Activated CD4-positive, alpha-beta T cell treated with anti-CD3 and anti-CD28 coated beads for 1 hour (primary cell): ENCODE measurements at regions not wholly inside any gene's neighbourhood (a gene's known extent, or its start where the extent isn't known, plus 50 kb on each side); places are given as distances from the start of the nearest gene placed in this dataset.

Experiments
- DNase-seq: peaks from one replicate; pipeline ENCODE4 v3.0.0-alpha.2; 2020

- DNase-seq: no peak
Observed at GRCh38 chr2:6760132-6760531, 105.6 kb downstream of the CMPK2 start.

- no peak for DNase-seq
Observed at GRCh38 chr2:6764968-6765723, 100.6 kb downstream of the CMPK2 start.

GRCh38 chr2:6769346-6769745 is 96.4 kb downstream of the CMPK2 start:
- no peak for DNase-seq

GRCh38 chr2:6770006-6770405 is 95.7 kb downstream of the CMPK2 start:
- no peak for DNase-seq

GRCh38 chr2:6771634-6772611 is 93.8 kb downstream of the CMPK2 start:
- DNase-seq: no peak

GRCh38 chr2:6773007-6773693 is 92.6 kb downstream of the CMPK2 start:
- peak; percentile 57 for DNase-seq

- DNase-seq: no peak
Observed at GRCh38 chr2:6773694-6774044, 92.0 kb downstream of the CMPK2 start.

GRCh38 chr2:6776125-6776524 is 89.6 kb downstream of the CMPK2 start:
- DNase-seq: no peak

- no peak for DNase-seq
Observed at GRCh38 chr2:6777626-6778025, 88.1 kb downstream of the CMPK2 start.

GRCh38 chr2:6780765-6781274 is 84.9 kb downstream of the CMPK2 start:
- no peak for DNase-seq

- no peak for DNase-seq
Observed at GRCh38 chr2:6782517-6783237, 83.0 kb downstream of the CMPK2 start.

GRCh38 chr2:6783238-6783614 is 82.5 kb downstream of the CMPK2 start:
- no peak for DNase-seq

- no peak for DNase-seq
Observed at GRCh38 chr2:6784291-6784690, 81.4 kb downstream of the CMPK2 start.

- DNase-seq: no peak
Observed at GRCh38 chr2:6785493-6785892, 80.2 kb downstream of the CMPK2 start.

- no peak for DNase-seq
Observed at GRCh38 chr2:6787376-6787775, 78.3 kb downstream of the CMPK2 start.

GRCh38 chr2:6788614-6789013 is 77.1 kb downstream of the CMPK2 start:
- DNase-seq: no peak

GRCh38 chr2:6789559-6790138 is 76.1 kb downstream of the CMPK2 start:
- no peak for DNase-seq

GRCh38 chr2:6791682-6792081 is 74.0 kb downstream of the CMPK2 start:
- DNase-seq: no peak

GRCh38 chr2:6792883-6793282 is 72.8 kb downstream of the CMPK2 start:
- DNase-seq: no peak

- no peak for DNase-seq
Observed at GRCh38 chr2:6793371-6793770, 72.3 kb downstream of the CMPK2 start.

- DNase-seq: no peak
Observed at GRCh38 chr2:6793913-6794312, 71.8 kb downstream of the CMPK2 start.

- no peak for DNase-seq
Observed at GRCh38 chr2:6794448-6794847, 71.3 kb downstream of the CMPK2 start.
